NCI-H526 treated with DMSO at 0.1 percent for 48 hours (cell line): ENCODE measurements at regions not wholly inside any gene's neighbourhood (a gene's known extent, or its start where the extent isn't known, plus 50 kb on each side); places are given as distances from the start of the nearest gene placed in this dataset.
"Not testable (repeated sequence)": the region's sequence is repeated elsewhere in the genome, so short reads cannot be mapped to it uniquely, and the experiment has no call there.

Source experiments
- DNase-seq: peaks from one replicate; lab custom pipeline; 2025; lab: John Stamatoyannopoulos, UW

DNA sequence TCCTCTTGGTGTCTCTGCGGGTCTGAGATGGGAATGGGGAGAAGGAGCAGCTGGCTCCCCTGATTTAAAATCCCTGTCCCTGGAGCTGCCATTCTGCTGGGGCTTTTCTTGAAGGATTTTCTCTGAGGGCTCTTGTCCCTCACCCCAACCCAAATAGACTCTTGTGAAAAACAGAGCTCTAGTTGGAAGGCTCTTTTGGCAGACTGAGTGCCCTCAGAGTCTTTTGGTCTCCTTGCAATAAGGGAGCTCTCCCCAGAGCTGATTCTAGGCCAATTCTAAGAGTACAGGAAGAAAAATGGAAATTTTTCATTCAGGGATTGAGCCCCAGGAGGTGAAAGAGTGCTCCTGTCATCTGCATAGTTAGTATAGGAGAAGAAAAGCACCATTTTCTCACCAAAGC lies 238.3 kb downstream of the COG6 start:
- DNase-seq = no peak

DNA sequence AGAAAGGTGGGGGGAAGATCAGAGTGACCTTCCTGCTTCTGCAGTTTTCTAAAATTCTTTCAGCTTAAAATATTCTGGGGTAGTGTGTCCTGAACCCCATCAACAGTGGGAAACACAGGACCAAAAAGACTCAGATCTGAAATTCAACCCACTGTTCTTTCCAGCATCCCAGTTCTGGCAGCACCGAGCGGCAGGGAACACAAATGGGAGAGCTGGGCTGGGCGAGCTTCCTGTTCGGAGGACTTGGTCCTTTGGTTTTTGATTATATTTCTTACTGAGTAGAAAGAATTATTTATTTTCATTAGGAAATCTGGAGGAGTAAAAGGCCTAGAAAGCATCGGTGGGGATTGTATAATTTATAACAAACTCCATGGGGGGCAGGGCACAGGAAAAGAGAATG lies 239.1 kb downstream of the COG6 start:
- DNase-seq = no peak

DNA sequence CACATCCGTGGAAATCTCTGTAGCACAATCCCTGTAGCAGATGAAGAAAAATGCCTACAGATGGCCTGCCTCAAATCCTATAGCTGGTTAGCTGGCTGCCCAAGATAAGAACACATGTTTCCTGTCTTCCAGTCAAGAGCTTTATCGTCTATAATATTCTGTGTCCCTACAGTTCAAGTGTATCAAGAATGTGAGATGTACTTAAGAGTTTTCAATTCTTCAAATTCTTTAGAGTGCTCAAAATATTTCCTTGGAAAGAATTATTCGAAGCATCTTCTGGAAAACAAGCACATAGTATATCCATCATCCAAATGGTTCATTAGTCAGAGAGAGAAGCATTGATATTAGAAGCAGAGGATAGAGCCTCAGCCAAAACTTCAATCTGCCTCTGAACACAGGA lies 239.8 kb downstream of the COG6 start:
- DNase-seq = no peak

DNA sequence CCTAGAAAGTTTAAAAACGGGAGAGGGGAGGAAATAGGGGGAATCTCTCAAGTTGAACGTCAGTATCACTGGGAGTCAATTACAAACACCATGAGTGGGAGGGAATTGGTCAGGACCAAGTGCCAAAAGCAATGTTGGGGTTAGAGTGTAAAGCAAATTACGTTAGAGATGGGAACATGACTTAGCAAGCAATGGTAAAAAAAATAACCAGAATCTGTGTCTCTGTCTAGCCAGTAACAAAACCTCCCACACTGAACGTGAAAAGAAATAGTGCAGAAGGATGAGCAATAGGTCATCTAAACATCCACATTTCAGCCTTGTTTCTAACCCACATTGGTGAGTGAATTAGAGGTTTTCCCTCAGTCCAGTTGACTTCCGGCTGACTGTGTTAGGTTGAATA lies 242.2 kb downstream of the COG6 start:
- DNase-seq = no peak

DNA sequence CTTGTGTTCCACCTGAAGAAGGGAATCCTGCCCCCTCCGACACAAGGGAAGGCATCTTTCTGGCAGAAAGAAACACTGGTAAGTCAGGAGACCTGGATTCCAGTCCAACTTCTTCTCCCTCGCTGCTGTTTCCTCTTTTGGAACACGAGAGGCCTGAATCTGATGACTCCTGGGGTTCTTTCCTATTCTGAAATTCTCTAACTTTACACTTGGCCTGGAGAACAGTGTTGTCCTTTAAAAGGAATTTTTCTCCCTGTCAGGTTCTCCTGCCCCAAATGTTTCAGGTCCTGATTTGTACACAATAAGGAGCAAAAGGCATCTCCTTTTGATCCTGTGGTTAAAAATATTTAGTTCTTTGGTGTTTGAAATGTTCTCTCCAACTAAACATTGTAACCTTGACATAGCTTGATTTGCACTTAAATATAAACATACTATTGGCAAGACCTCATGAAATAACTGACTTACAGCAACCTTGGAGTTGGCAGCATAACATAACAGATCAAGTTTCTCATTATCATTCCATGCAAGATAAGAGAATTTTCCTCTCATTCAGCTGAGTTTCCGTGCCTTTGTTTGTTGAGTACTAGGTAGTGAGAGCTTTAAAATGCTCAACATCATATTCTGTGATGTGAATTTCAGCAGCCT lies 244.8 kb downstream of the COG6 start:
- peak; percentile 51 for DNase-seq

DNA sequence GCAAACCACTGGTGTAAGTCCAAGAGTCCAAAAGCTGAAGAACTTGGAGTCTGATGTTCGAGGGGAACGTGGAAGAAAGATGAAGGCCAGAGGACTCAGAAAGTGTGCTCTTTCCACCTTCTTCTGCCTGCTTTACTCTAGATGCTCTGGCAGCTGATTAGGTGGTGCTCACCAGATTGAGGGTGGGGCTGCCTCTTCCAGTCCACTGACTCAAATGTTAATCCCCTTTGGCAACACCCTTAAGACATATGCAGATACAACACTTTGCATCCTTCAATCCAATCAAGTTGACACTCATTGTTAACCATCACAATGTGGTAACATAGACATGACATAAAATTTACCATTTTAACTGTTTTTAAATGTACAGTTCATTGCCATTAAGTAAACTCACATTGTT lies 249.5 kb downstream of the COG6 start:
- no peak for DNase-seq

DNA sequence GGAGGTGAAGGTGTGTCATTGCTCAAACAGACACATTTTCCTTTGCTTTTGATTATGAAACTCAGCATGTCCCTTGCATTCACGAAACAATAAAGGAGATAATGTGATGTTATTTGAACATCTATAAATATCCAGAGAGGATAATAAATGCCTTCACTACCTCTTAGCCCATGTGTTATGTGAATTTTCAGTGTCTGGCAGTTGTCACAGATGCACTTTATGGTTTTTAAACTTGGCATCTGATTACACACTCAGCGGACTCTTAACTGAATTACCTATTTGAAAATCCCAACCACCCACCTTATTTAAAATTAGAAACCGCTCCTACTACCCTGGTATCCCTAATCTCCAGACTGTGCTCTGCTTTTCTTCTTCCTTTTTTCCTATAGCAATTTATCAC lies 254.2 kb downstream of the COG6 start:
- DNase-seq = no peak

DNA sequence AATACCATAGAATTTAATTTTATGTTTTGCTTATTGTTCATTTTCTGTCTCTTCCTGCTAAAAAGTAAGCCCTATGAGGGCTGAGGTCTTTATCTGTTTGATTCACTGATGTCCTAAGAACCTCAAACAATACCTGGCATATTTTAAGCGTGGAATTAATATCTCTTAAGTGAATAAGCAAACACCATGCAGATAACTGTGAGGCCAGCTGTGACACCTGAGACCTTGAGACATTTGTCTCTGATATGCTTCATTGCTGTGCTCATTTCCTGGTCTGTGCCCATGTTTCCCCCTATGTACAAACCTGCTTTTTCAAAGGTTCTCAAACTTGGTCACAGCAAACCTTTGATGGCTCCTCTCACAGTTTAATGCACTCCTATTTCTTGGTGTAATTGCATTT lies 254.6 kb downstream of the COG6 start:
- no peak for DNase-seq

DNA sequence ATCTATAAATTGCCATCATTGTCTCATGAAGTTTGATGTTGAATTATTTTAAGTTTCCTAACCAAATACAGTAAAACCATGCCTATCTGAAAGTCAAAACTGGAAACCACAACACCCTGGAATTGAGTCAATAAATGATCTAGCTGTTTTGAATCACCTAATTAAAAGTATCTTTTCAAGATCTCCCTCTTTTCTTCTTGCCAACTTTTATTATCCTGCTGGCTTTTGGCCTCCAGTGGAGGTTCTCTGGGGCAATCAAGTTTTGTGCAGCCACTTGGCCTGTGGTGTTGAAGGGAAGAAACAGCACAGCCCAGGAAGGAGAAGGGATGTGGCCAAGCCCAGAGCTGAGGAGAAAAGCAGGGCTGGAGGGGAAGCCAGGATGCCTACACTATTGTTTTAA lies 255.4 kb downstream of the COG6 start:
- no peak for DNase-seq

DNA sequence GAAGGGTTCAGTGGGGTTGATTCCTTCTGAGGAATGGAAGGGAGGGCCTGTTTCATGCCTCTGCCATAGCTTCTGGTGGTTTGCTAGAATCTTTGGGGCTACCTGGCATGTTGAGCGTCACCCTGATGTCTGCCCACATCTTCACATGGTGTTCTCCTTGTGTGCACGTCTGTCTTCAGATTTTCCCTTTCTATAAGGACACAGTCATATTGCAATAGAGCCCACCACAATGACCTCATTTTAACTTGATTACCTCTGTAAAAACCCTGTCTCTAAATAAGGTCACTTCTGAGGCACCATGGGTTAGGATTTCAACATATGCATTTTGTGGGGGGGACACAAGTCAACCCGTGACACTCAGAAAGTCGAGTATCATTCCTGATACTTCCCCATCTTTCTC lies 257.9 kb downstream of the COG6 start:
- DNase-seq = no peak

DNA sequence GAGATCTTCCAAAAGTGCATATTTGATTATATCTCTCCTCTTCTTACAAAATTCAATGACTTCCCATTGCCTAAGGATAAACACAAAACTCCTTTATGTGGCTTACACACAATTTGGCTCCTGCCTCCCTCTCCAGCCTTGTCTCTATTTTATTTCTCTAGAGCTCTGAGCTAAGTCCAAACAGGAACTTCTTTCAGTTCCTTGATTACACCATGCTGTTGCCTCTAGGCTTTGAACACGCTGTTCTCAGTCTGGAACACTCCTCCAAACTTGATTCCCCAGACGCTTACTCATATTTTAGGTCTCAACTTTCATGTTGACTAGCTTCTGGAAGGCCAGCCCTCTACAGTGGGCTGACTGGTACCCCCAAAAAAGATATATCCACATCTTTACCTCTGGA lies 258.5 kb downstream of the COG6 start:
- no peak for DNase-seq

DNA sequence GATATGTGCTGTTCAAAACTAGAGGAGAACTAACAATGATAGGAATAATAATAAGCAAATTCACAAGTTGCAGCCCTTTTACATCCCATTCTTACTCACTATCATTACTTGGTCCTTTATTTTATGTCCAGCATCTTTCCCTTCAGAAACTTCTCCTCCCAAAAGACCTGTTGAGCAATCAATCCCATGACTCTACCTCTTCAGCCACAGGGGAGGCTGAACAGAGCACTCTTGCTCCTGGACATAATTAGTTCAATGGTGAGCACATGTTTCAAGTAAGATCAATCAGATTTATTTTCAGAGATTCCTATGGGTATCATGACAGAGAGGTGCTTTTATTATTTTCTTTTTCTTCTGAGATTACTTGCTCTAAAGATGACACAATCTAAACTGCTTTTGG lies 260.0 kb downstream of the COG6 start:
- no peak for DNase-seq

DNA sequence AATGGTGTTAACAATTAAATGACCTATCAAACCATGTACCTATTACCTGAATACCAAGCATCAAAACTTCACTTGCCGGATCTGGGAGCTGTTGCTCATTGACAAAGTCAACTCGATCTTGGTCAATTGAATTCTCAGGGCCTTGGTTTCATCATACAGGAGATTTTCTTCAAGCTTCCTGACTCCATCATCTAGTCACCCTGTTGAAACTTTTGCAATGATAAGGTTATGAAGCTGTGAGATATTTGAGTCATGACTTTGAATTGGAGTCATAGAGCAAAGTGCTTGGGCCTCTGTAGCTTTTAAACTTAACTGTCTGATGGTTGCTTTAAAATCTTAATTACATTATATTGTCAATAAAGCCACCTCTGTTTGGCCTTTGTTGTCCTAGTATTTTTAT lies 260.9 kb downstream of the COG6 start:
- DNase-seq = no peak

DNA sequence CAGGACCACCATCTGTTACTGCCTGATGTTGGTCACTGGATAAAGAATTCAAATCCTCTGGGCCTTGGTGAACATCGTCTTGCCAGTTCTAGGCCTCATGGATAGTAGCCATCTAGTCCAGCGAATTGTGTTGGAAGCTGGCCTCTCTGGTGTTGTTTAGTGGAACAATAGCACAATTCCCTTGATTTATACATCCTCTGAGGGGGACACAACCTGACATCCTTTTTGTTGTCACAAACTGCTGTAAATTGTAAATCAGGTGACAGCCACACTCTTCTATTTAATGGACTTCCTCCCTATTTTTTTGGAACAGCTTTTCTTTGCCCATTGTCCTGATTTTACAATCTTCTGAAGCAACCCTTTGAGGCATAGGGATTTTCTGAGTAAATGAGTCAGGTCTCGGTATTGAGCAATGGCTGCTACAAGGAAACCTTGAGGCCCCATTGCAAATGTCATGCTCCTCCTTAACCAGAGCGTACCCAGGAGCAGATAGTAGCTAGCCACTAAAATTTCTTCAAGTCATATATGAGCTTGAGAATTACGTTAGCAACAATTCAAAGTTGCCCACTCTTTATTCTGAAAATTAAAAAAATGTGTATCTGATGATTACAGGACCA lies 263.3 kb downstream of the COG6 start:
- no peak for DNase-seq

DNA sequence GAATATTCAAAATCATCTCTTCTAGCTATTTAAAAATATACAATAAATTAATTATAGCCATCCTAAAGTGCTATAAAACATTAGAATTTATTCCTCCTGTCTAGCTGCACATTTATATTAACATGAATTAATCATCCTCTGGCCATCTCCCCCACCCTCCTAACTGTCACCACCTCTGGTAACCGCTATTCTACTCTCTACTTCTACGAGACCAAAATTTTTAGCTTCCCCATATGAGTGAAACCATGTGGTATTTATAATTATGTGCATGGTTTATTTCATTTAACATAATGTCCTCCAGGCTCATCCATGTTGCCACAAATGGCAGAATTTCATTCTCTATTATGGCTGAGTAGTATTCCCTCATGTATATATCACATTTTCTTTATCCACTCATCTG lies 265.2 kb downstream of the COG6 start:
- DNase-seq = no peak

DNA sequence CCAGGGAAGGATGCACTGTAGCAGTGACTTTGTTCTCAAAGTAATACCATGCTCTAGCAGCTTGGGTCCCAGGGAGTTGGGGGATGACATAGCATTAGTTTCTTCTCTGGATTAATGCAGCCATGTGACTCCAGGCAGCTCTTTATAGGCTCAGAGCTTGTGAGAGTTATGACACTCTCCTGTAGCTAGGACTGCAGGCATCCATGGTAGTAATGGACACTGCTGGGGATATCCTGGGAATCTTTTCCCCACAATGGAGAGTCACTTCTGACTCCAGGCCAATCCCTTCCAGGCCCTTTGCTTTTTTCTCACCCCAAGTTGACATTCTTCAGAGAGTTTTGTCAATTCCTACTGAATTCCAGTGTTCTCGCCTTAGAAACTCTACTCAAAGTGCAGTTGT lies 270.9 kb downstream of the COG6 start:
- DNase-seq = no peak

DNA sequence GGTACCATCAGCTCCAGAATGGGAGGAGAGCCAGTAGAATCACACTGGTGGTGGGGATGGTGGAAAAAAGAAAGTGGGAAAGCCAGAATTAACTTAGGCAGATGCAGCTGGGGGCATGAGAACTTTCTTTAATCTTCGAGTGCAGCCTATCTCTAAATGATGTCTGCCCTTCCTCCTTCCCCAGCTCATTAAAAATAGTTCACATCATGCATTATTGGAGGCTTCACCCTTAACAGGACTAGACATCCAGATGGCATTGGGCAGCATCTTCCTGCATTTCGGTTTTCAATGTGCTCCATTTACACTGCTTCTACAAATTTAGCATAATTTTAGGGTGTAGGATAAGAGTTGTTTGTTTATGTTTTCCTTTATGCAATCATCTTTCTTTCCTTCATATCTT lies 272.8 kb downstream of the COG6 start:
- no peak for DNase-seq

DNA sequence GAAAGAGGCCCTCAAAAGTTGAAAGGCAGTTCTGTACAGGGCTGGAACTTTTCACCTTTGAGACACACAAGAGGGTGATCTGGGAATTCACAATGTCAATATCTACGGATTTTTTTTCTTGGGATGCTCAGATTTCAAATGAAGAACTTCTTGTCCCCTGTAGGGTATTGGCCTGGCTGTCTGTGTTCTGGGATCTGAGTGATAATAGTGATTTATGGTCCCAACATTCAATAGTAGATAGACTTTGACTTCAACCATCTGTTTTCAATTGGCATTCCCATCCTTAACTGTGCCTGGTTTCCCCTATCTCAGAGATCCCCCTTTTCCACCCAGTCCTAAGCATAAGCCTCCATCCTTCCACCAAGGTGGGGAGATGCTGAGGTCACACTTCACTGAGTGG lies 274.1 kb downstream of the COG6 start:
- no peak for DNase-seq

DNA sequence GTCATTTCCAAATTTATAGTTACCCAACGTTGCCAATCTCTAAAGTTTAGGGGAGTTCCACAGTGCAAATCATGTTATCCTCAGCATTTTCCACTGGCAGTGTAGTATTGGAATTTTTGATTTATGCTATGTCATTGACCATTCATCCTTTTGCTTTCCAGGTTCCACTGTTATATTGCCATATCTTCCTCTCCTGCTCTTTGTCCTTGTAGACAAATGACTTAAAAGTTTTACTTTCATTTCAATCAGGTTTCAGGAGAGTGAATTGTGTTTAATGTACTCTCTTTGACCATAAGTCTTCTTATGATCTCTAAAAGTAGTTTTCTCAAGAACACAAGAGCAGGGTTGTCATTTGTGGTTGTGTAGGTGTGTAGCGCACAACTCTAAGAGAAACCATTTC lies 274.6 kb downstream of the COG6 start:
- DNase-seq = no peak

DNA sequence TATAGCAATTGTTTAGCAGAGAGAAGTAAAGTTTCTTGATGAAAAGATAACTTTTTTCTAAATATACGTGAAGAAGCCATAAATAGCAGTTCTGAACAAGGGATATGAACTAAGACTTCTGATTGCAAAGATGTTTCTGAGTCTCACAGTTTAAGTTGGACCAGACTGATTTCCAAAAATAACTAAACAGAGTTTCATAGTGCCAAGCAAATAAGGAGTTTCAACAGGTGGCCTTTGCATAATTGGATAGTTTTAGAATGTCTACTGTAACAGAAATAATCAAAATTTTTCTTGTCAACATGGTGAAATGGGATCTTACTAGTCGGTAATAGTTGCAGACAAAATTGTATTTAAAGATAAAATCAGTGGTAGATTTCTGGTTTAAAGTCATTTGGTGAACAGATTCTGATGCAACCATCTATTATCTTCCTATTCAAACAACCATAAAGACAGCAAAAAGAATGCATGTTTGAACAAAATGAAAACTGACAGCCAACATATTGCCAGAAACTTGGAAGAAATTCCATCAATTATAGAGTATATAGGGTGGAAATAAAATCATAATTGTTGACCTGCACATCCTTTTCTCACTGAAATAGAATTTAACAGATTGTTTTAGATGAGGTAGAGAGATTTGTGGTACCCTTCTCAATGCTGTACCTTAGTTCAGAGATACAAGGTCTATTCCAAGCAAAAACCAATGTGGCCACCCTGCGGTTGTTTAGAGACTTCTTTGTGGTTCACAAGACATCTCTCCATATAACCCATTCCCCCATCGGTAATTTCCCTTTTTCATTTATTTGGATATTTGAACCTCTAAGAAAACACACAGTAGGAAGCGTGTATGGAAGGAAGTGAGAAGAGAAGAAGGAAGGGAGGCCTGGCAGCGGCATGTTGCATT lies 275.3 kb downstream of the COG6 start:
- no peak for DNase-seq

DNA sequence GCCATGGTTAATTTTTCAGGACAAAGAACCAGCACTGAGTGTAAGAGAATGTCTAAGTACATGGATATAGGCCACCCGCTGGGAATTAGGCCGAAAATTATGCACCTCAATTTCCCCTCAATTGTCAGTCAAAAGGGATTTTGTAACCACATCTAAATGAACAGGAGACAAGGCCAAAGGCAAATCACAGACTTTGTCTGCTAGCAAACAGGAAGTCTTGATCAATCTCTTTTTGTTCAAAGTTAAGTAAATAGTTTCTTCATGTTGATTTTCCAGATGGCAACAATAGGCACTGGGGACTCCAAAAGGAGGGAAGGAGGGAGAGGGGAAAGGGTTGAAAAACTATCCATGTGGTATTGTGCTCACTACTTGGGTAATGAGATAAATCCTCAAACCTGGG lies 276.0 kb downstream of the COG6 start:
- no peak for DNase-seq

DNA sequence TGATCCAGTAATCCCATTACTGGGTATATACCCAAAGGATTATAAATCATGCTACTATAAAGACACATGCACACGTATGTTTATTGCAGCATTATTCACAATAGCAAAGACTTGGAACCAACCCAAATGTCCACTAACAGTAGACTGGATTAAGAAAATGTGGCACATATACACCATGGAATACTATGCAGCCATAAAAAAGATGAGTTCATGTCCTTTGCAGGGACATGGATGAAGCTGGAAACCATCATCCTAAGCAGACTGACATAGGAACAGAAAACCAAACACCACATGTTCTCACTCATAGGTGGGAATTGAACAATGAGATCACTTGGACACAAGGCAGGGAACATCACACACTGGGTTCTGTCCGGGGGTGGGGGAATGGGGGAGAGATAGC lies 277.1 kb downstream of the COG6 start:
- DNase-seq = not testable (repeated sequence)

DNA sequence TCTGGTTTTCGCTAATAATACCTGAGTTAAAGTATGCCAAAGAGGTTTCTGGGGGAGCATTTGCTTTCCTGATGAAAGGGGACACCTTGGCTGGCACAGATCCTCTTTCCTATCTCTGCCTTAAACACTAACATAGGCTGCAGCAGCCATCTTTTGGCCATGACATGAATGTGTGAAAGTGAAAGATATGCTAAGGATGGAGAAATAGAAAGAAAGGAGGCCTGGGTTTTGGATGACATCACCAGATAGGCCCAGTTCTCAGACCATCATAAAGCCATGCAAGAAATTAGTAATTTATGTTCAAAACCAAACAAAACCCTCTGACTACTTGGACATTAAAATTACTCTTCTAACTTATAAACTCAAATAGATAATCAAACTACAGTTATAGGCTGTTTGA lies 279.7 kb downstream of the COG6 start:
- DNase-seq = no peak
